ENCODE measurements at regions not wholly inside any gene's neighbourhood (a gene's known extent, or its start where the extent isn't known, plus 50 kb on each side); places are given as distances from the start of the nearest gene placed in this dataset.

DNA sequence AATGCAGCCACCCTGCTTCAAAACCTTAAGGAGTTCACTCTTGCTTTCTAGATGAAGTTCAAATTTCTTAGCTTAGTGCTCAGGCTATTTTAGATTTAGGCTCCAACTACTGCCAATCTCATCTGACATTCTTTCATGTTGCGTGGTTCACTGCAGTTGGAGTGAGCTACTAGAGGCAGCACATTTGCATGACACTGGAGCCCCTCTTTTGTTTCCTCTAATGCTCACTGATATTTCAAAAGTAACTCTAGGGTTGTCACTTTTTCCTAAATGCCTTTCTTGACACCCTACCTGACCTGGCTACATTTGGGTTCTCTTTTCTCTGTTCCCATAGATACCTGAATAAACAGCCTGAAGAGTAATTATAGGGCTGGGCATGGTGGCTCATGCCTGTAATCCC is 586.5 kb upstream of the GOT2 start:
- TF ChIP-seq POLR2AphosphoS5 (IDR thresholded peaks at IDR 0.05) (no peak), POLR2A (IDR thresholded peaks at IDR 0.05) (no peak)
- TF ChIP-seq, protein P1, sequence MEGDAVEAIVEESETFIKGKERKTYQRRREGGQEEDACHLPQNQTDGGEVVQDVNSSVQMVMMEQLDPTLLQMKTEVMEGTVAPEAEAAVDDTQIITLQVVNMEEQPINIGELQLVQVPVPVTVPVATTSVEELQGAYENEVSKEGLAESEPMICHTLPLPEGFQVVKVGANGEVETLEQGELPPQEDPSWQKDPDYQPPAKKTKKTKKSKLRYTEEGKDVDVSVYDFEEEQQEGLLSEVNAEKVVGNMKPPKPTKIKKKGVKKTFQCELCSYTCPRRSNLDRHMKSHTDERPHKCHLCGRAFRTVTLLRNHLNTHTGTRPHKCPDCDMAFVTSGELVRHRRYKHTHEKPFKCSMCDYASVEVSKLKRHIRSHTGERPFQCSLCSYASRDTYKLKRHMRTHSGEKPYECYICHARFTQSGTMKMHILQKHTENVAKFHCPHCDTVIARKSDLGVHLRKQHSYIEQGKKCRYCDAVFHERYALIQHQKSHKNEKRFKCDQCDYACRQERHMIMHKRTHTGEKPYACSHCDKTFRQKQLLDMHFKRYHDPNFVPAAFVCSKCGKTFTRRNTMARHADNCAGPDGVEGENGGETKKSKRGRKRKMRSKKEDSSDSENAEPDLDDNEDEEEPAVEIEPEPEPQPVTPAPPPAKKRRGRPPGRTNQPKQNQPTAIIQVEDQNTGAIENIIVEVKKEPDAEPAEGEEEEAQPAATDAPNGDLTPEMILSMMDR (IDR thresholded peaks at IDR 0.05), result no peak
- H3K27ac ChIP-seq, result no peak overlapping the region
- H3K4me3 ChIP-seq, result no peak overlapping the region
- no peaks in the 10 kb centered on the region for H3K27me3 ChIP-seq
- WGBS, 2 donors, result 85 to 86% methylated on average over 1 of the region's 1 CpG
- no peaks in the 10 kb centered on the region for H3K9me3 ChIP-seq
- intact Hi-C loops (cut with DNase I), result no loop called here
- no peaks in the 10 kb centered on the region for H3K36me3 ChIP-seq
- H3K4me1 ChIP-seq, result no peaks in the 10 kb centered on the region
- DNase-seq, result no peak

DNA sequence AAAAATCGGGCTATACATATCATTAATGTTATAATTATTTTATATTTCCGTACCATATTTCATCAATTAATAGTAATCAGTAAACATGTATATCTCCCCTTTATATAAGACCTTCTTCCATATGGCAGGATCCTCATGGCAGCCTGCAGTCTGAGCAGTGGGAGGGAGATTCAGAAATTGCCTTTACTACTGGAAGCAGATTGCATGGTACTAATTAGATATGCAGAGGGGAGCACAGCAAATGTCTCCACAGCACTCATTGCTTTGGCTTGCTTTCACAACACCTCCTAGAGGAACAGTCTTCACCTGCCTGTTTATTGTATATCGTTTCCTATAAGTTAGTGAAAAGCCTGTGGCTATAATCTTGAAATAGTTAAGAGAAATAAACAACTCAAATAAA is 585.8 kb upstream of the GOT2 start:
- no peak for DNase-seq
- H3K36me3 ChIP-seq, result no peaks in the 10 kb centered on the region
- 85 to 88% methylated on average over 3 of the region's 3 CpGs for WGBS, 2 donors
- H3K27ac ChIP-seq, result no peak overlapping the region
- no peaks in the 10 kb centered on the region for H3K4me1 ChIP-seq
- no peaks in the 10 kb centered on the region for H3K9me3 ChIP-seq
- intact Hi-C loops (cut with DNase I), result no loop called here
- H3K27me3 ChIP-seq, result no peaks in the 10 kb centered on the region
- TF ChIP-seq POLR2AphosphoS5 (IDR thresholded peaks at IDR 0.05) (no peak), EP300 (IDR thresholded peaks at IDR 0.05) (no peak), POLR2A (IDR thresholded peaks at IDR 0.05) (no peak)
- TF ChIP-seq, protein P1 (IDR thresholded peaks at IDR 0.05), result no peak
- no peak overlapping the region for H3K4me3 ChIP-seq

DNA sequence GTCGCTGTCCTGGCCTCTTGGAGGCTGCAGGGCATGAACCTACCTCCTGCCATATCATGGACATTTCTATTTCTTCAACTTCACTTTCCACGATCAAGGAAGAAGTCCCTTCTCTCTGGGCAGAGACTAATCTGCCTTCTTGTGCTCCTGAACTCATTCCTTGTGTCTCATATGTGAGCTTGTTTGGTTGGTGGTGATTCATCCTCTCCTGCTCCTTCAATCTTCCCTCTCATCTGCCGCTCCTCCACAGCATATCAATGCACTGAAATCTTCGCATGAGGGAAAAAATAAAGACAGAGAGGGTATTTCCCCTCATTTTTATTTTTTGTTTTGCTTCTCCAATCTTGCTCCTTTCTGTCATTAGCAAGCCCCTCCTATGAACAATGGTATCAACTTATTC is 571.7 kb upstream of the GOT2 start:
- Histone ChIP-seq H3K4me3 (no peak overlapping the region), H3K27ac (no peak overlapping the region), H3K36me3 (no peaks in the 10 kb centered on the region), H3K9me3 (no peaks in the 10 kb centered on the region), H3K27me3 (no peaks in the 10 kb centered on the region), H3K4me1 (no peaks in the 10 kb centered on the region)
- intact Hi-C loops (cut with DNase I), result no loop called here
- no peak for TF ChIP-seq EP300 (IDR thresholded peaks at IDR 0.05)
- TF ChIP-seq, protein P1 (IDR thresholded peaks at IDR 0.05), result no peak
- no peak for TF ChIP-seq POLR2AphosphoS5 (IDR thresholded peaks at IDR 0.05)
- no peak for TF ChIP-seq POLR2A (IDR thresholded peaks at IDR 0.05)
- WGBS, 2 donors, result 75 to 90% methylated on average over 4 of the region's 4 CpGs
- DNase-seq, result no peak

DNA sequence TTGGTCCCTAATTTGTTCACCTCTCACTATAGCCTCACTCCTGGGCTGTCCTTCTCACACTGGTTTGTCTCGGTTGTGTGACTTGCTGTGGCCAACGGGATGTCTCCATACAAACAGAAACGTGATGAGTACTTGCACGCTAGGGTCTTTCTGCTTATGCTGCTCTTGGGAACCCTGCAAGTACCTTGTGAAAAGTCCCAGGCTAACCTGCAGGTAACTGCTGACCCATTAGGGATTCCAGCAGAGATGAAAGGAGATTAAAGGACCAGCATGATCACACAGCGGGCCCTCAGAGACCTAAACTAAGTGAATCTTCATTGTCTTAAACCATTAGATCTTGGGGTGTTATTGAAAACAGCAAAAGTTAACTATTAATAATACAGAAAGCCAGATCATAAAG is 562.8 kb upstream of the GOT2 start:
- H3K4me3 ChIP-seq, result no peak overlapping the region
- H3K9me3 ChIP-seq, result no peaks in the 10 kb centered on the region
- H3K27ac ChIP-seq, result no peak overlapping the region
- H3K27me3 ChIP-seq, result no peaks in the 10 kb centered on the region
- intact Hi-C loops (cut with DNase I), result no loop called here
- TF ChIP-seq EP300 (IDR thresholded peaks at IDR 0.05) (no peak), POLR2AphosphoS5 (IDR thresholded peaks at IDR 0.05) (no peak), POLR2A (IDR thresholded peaks at IDR 0.05) (no peak)
- TF ChIP-seq, protein P1 (IDR thresholded peaks at IDR 0.05), result no peak
- no peak for DNase-seq
- WGBS, 2 donors, result 45 to 53% methylated on average over 5 of the region's 5 CpGs
- no peaks in the 10 kb centered on the region for H3K4me1 ChIP-seq
- H3K36me3 ChIP-seq, result no peaks in the 10 kb centered on the region

DNA sequence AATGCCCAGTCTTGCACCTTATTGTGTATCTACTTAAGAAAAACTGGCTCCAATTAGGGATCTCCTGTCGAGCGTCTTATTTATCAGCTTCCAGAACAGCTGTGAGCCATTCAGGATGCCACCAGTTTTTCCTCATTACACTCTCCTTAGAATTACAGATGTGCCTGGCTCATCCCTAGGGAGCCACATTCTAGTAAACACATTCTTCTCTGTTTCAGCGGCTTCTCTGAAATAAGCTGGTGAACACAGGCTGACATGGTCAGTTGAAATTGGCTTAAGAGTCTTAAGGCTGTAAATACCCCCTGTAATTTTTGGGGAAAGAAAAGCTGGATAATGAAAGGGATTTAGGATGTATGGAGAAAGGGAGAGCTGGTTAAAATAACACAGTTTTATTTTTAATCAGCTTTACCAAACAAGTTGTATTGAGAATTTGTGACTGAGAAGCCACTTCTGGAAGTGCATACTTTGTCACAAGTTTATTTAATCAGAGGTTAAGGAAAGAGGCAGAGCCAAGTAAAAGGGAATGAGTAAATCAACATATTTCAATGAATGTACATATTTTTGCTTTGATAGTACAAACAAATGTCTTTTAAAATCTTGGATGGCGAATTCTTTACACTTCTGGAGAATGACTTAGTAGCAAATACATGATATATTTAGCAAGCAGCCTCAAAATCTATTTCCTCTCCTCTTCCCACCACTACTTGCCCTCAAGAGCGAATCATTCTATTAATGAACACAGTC is 562.0 kb upstream of the GOT2 start:
- no peak for TF ChIP-seq EP300 (IDR thresholded peaks at IDR 0.05)
- TF ChIP-seq, protein P1 (IDR thresholded peaks at IDR 0.05), result no peak
- no peak for TF ChIP-seq POLR2AphosphoS5 (IDR thresholded peaks at IDR 0.05)
- no peak for TF ChIP-seq POLR2A (IDR thresholded peaks at IDR 0.05)
- Histone ChIP-seq H3K36me3 (no peaks in the 10 kb centered on the region), H3K27ac (no peak overlapping the region), H3K4me3 (no peak overlapping the region), H3K27me3 (no peaks in the 10 kb centered on the region), H3K9me3 (no peaks in the 10 kb centered on the region), H3K4me1 (no peaks in the 10 kb centered on the region)
- intact Hi-C loops (cut with DNase I), result no loop called here
- no peak for DNase-seq
- 36 to 44% methylated on average over 5 of the region's 5 CpGs for whole genome bisulfite sequencing, 2 donors
